GM08714 (cell line): ENCODE measurements at regions not wholly inside any gene's neighbourhood (a gene's known extent, or its start where the extent isn't known, plus 50 kb on each side); places are given as distances from the start of the nearest gene placed in this dataset.
"Not testable (repeated sequence)": the region's sequence is repeated elsewhere in the genome, so short reads cannot be mapped to it uniquely, and the experiment has no call there.

Experiments used
- H3K4me3 ChIP-seq: fragments of 200-500 bp; sonication (Bioruptor generic); 2 replicates; pipeline ENCODE4 v1.5.1; 2014; ENCODE audit warnings: mild to moderate bottlenecking, low read length, inconsistent platforms
- ZNF274 ChIP-seq: IDR thresholded peaks from 2 replicates; pipeline ENCODE4 v1.6.1; 2012; ENCODE audit warnings: mild to moderate bottlenecking, low read depth, low read length

DNA sequence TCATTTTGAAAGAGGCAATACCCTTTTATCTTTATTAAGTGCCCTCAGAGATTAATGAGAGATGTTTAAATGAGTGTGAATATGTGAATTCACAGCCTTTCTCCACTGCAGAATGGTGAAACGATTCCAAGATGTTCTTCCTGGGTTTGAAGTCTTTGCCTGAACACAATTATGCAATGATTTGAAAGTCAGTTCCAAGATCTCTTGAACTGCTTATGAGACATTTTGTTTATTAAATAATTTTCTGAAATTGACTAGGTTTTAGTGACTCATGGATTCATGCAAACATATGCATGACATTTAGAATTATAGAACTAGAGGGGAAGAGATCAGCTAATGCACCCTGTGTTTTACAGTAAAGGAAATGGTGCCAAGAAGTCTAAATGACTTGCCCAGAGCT, 118.1 kb upstream of the SLC38A2 start:
- H3K4me3 ChIP-seq = no peak overlapping the region
- TF ChIP-seq ZNF274 = no peak

DNA sequence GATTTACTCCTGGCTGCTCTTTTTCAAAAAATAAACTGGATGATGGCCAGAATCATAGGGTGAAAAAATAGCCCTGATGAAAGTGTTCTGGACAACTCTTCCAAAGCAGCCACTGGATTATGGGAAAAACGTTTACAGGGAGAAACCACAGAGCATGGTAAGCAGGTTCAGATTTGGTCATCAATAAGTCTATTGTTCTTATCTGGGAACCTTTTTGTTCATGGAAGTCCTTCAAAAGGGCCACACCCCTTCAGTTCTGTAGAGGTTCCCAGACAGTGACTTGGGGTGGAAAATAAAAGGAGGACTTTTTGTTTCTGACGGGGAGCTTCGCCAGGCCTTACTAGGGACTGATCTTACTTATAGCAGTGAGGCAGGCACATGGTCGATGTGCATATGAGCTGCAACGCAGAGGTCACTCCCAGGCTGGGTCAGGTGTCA, 117.4 kb upstream of the SLC38A2 start:
- TF ChIP-seq ZNF274 = no peak
- H3K4me3 ChIP-seq = no peak overlapping the region

DNA sequence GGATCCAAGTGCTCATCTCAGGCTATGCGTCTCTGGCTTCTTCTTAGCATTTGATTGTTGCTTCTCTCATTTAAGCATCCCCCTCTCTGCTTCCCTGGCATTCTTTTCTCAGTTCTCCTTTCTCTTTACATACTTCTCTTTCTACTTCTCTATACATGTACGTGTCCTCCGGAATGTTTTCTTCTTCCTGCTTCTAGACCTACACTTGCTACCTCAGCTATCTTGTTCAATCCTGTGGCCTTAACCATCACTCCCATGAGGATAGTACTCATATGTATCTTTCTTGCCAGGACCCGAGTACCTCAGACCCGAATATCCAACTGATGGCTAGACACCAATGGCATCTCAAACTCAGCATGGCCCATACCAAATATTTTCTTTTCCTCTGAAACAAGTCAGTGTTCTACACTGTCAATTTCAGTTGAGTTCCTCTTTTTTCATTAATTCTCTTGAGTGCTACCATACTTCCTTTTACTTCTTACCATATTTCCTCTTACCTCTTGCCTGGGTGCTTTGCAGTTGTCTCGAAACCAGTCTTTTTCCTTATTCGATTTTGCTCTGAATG, 115.1 kb upstream of the SLC38A2 start:
- H3K4me3 ChIP-seq = no peak overlapping the region
- TF ChIP-seq ZNF274 = no peak

DNA sequence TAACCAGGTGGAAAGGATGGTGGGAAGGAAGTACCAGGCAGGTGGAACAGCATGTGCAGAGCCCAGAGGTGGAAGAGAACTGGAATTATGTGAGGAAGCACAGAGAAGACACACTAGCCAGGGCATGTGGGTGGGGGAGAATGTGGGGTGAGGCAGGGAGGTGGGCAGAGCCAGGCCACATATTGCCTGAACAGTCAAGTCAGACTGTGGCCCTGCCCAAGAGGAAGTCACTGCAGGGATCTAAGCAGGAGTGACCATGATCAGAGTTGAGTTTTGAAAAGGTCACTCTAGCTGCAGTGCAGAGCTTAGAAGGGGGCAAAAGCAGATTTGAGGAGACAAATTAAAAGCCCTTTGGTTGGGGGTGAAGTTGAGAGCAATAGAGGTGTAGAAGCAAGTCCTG, 114.0 kb upstream of the SLC38A2 start:
- H3K4me3 ChIP-seq = no peak overlapping the region
- TF ChIP-seq ZNF274 = no peak

DNA sequence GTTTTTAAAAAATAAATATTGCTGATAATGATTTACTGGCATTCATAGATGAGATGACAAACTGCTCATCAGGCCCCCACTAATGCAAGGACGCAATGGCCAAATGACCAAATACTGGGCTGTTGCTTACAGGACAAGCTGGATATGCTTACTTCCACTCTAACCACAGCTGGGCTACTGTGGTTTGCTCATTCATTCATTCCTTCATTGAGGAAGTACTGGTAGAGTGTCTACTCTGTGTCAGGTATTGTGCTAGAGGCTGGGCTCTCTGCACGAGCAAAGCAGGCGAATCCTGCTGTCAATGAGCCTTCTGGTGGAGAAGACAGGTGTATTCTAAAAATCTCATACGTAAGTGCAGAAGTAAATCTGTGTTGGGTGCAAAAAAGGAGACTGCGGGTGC, 113.3 kb upstream of the SLC38A2 start:
- H3K4me3 ChIP-seq = no peak overlapping the region
- TF ChIP-seq ZNF274 = no peak

DNA sequence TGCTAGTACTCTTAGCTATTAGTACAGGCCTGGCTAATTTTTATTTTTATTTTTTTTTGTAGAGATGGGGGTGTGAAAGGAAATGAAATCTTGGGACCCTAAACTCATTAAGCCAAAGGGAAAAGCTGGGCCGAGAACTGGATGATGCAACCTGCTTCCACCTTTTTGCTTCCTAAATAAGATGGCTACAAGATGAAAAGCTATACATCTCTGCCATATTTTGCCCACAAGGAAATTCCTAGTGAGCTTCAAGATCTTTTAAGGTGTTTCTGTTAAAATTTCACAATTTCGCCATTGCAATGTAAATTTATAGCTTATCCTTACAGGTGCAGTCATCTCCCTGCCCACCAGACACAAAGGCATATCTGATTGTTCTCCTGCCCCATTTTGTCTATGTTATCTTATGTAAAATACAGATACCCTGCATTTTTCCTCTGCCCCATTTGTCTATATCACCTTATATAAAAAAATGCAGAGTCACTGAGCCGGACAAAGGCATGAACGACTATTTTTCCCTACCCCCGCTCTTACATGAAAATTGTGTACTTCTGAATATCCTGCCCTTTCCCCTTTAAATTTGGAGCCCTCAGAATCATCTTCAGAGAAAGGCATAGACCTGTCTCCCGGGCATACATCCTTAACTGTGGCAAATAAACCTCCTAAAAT, 112.0 kb upstream of the SLC38A2 start:
- TF ChIP-seq ZNF274 = no peak
- H3K4me3 ChIP-seq = no peak overlapping the region

DNA sequence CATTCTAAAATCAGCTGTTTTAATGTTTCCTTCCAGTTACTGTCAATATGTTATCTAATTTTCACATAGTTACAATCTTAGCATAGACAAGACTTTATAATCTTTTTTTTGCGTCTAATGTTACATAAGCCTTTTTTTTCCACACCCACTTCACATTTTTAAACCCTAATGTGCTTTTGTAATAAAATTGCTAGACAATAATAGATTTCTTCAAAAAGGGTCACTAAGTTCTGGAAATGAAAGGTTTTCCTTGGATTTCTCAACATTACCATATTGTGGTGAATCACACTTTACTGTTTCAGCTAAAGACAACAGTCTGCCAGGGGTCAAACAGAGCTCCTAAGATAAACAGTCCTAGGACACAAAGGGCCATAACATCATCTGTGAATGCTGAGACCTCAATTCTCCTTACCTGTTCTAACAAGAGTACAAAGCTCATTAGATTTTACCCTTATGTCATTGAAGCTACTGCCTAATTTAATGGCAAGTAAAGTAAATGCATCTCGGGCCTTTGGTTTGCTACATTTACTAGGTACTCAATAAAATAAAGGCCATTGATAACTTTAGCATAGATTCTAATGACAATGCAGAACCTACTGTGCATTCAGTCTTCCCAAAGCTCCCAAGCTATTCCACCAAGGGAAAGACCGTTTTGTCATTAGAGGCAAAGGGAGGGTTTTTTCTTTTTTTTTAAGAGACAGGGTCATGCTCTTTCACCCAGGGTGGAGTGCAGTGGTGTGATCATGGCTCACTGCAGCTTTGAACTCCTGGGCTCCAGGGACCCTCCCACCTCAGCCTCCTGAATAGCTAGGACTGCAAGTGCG, 111.2 kb upstream of the SLC38A2 start:
- TF ChIP-seq ZNF274 = no peak
- no peak overlapping the region for H3K4me3 ChIP-seq

DNA sequence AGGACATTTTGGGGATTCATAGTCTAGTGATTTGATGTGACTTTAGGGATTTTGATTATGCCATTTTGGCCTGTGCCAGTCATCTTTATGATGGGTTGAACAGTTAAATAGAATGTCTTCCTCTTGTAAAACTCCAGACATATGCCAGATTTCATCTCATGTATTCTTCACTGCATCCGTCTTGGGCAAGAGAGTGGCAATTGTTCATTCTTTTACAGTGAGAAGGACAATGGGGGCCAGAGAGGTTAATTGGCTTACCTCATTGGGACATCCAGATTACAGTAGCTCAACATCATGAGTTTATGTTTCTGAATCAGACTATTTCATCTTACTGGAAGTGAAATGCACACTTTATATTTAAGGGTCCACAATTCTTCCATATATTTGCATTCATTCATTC, 108.2 kb upstream of the SLC38A2 start:
- no peak for TF ChIP-seq ZNF274
- no peak overlapping the region for H3K4me3 ChIP-seq

DNA sequence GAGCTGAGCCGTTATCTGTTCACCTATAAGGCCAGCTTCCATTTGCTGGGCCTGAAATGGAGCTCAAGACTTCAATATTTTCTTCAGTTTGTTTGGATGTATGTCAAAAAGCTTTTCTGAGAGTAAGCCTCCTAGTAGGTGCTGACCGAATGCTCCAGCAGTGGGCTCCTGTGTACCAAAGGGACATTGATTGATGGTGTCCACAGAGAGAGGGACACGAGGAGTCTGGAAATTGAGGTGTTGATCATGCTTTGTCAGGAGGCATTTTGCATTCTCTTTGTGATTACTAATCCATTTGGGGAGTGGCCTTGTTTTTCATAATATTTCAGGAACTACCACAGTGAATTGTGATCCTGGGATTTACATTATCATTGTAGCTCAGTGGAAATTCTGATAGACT, 107.7 kb upstream of the SLC38A2 start:
- no peak overlapping the region for H3K4me3 ChIP-seq
- no peak for TF ChIP-seq ZNF274

DNA sequence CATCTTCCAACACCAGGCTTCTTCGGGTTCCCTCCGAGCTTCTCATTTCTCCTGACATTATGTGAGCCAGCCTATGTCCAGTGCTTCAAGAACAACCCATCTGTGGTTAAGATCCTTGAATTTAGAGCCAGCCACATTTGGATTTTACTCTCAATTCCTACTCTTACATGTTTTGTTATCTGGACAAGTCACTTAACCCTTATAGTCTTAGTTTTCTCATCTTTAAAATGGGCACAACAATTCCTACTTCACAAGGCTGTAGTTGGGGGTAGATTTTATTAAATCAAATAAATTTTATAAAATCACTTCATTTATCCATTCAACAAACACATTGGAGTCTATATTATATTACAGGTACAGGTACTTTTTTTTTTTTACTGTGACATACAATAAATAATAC, 105.5 kb upstream of the SLC38A2 start:
- no peak for TF ChIP-seq ZNF274
- no peak overlapping the region for H3K4me3 ChIP-seq

DNA sequence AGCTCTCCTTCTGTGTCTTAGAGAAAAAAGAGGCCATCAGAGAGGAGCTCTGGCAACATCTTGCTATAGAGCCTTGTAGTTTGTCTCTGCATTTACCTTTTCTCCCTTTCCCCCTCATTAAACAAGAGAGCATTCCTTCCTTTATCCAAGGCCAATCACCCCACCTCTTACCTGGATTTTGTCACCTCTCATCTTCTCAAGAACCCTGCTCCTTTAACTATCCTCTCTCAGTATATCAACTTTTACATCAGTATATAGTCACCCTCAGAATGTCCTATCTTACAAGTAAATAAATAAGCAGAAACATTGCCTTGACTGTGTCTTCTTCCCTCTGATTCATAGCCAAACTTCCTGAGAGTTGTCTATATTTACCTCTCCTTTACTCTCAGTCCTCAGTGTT, 105.0 kb upstream of the SLC38A2 start:
- no peak for TF ChIP-seq ZNF274
- no peak overlapping the region for H3K4me3 ChIP-seq

DNA sequence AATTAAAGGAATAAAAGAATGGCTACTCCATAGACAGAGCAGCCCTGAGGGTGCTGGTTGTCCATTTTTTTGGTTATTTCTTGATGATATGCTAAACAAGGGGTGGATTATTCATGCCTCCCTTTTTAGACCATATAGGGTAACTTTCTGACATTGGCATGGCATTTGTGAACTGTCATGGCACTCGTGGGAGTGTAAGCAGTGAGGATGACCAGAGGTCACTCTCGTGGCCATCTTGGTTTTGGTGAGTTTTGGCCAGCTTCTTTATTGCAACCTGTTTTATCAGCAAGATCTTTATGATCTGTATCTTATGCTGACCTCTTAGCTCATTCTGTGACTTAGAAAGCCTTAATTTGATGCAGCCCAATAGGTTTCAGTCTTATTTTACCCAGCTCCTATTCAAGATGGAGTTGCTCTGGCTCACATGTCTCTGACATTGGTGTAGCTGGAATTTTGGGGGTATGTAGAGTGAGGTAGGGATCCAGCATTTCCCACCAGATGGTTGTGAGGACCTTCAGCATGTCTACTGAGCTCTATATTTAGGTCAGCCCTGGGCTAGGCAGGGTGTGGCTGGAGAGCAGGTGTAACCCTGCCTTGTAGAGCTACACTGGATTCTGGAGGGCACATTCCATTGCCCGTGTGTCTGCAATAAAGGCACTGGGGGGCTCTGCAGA, 103.5 kb upstream of the SLC38A2 start:
- no peak overlapping the region for H3K4me3 ChIP-seq
- TF ChIP-seq ZNF274 = no peak

DNA sequence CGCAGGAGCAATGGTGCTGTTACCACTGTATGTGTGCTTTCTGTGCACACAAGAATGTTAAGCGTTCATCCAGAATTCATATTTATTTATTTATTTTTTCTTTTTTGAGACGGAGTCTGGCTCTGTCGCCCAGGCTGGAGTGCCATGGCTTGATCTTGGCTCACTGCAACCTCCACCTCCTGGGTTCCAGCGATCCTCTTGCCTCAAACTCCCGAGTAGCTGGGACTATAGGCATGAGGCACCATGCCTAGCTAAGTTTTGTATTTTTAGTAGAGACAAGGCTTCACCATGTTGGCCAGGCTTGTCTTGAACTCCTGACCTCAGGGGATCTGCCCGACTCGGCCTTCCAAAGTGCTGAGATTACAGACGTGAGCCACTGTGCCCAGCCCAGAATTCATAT, 101.8 kb upstream of the SLC38A2 start:
- not testable (repeated sequence) for H3K4me3 ChIP-seq

DNA sequence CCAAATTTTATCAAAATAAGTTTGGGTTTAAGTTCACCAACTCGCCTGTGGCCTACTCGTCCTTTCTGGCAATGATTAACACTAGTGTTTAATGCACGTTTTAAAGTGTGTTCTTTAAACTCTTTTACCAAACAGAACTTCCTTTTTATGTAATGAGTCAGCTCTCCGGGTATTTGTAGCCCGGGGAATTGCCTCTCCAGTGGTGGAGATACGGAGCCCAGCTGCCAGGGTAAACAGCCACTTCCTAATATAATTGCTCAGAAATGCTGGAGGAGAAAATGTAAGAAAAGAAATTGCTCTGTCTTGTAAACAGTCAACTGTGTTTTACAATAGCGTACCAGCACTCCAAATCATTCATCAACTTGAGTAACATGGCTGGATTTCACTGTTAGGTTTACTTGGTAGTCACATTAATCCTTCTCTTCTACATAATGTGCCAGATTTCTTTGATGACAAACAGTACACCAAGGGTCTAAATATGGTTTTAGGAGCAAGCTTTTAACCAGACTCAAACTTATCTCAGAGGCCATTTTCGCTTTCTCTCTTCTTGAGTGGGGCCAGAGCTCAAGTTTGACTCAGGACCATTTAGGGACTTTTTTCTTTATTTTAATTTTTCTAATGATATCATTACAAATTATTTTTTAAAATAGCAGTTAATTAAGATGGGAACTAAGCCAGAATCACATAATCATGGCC, 101.2 kb upstream of the SLC38A2 start:
- TF ChIP-seq ZNF274 = no peak
- peak overlapping the region; percentile 57 for H3K4me3 ChIP-seq
